GM12878 (cell line): ENCODE measurements at regions not wholly inside any gene's neighbourhood (a gene's known extent, or its start where the extent isn't known, plus 50 kb on each side); places are given as distances from the start of the nearest gene placed in this dataset.

ENCODE experiments used
- ATAC-seq: fragments of 200-7000 bp; cut with Tn5 transposase; 3 replicates; pipeline ENCODE4 v1.9.1; 2020; ENCODE audit warnings: mild to moderate bottlenecking, moderate library complexity
- BruUV-seq: library from RNA; stranded (reverse); fragments of 400-500 nt; replicated peaks from 2 replicates; lab custom pipeline; 2021; lab: Mats Ljungman, UMichigan
- CTCF ChIA-PET: fragments of 300-600 bp; sonication (Branson Sonifier 250); formaldehyde crosslinking; extraction: SDS; loops from one replicate; lab custom pipeline; 2021; ENCODE audit warnings: inconsistent platforms; lab: Yijun Ruan, JAX
- POLR2A ChIA-PET: fragments of 350-600 bp; formaldehyde crosslinking; extraction: SDS; loops from one replicate; lab custom pipeline; 2021; ENCODE audit warnings: inconsistent platforms; lab: Charles Lee
- RAD21 ChIA-PET: fragments of 300-600 bp; sonication (Branson Sonifier 250); formaldehyde crosslinking; loops from one replicate; lab custom pipeline; 2023; ENCODE audit warnings: antibody characterized with exemption; ENCODE audit not compliant: unreplicated experiment; lab: Charles Lee
- SMC1A ChIA-PET: fragments of 300-600 bp; sonication (Branson Sonifier 250); formaldehyde crosslinking; loops from one replicate; lab custom pipeline; 2023; ENCODE audit not compliant: unreplicated experiment, uncharacterized antibody; lab: Charles Lee
- DNase-seq: peaks from one replicate; pipeline ENCODE4 v3.0.0-alpha.2; 2011; ENCODE audit warnings: low read depth, low spot score
- FAIRE-seq: peaks from 3 replicates; lab custom pipeline; 2011; peaks lifted over from hg19 to GRCh38; lab: Jason Lieb, UNC
- H2AFZ ChIP-seq: 2 replicates; pipeline ENCODE4 v1.6.0; 2011; ENCODE audit warnings: low read depth, low read length, control low read depth; ENCODE audit not compliant: control insufficient read depth
- H3K27ac ChIP-seq: 2 replicates; pipeline ENCODE4 v1.5.1; 2011; ENCODE audit warnings: control low read depth; ENCODE audit not compliant: control insufficient read depth, insufficient read depth
- H3K27me3 ChIP-seq, 2 experiments: replicated peaks in 1 of 2; 2 replicates each; pipeline versions ENCODE4 v1.6.0 to v1.6.1; 2011; ENCODE audit warnings: low read length in 1 of 2; ENCODE audit not compliant: control insufficient read depth in 2 of 2, insufficient read depth in 2 of 2
- H3K36me3 ChIP-seq, 2 experiments: 2 replicates each; pipeline ENCODE4 v1.5.1; 2011; ENCODE audit warnings: low read length in 1 of 2; ENCODE audit not compliant: control insufficient read depth in 2 of 2, insufficient read depth in 2 of 2
- H3K4me1 ChIP-seq: 2 replicates; pipeline ENCODE4 v1.6.1; 2011; ENCODE audit warnings: mild to moderate bottlenecking, low read length, moderate library complexity, mixed read lengths; ENCODE audit not compliant: control insufficient read depth, insufficient read depth
- H3K4me2 ChIP-seq: 2 replicates; pipeline ENCODE4 v1.6.0; 2011; ENCODE audit warnings: control low read depth; ENCODE audit not compliant: control insufficient read depth, insufficient read depth
- H3K4me3 ChIP-seq: fragments of 200-600 bp; sonication (generic); 2 replicates; pipeline ENCODE4 v1.5.1; 2016
- H3K79me2 ChIP-seq: 2 replicates; pipeline ENCODE4 v1.6.0; 2011; ENCODE audit warnings: low read length; ENCODE audit not compliant: control insufficient read depth, insufficient read depth
- H3K9ac ChIP-seq: 2 replicates; pipeline ENCODE4 v1.8.0; 2011; ENCODE audit warnings: low read length, control low read depth, mixed read lengths; ENCODE audit not compliant: control insufficient read depth, insufficient read depth
- H3K9me3 ChIP-seq: replicated peaks from 3 replicates; pipeline ENCODE4 v1.5.1; 2011; ENCODE audit warnings: mild to moderate bottlenecking, low read length; ENCODE audit not compliant: control insufficient read depth, insufficient read depth
- H4K20me1 ChIP-seq: 2 replicates; pipeline ENCODE4 v1.6.0; 2011; ENCODE audit not compliant: control insufficient read depth, insufficient read depth
- CEBPZ ChIP-seq: fragments of 150-350 bp; IDR thresholded peaks from 2 replicates; pipeline ENCODE4 v1.6.1; 2016; ENCODE audit warnings: low read depth, low read length
- ESRRA ChIP-seq: IDR thresholded peaks from 2 replicates; pipeline ENCODE4 v1.6.1; 2012; ENCODE audit warnings: mild to moderate bottlenecking, low read length, improper control_type of control experiment
- ETV6 ChIP-seq, 2 experiments: fragments of 450-650 bp in 1 of 2; IDR thresholded peaks in 1 of 2; conservative IDR thresholded peaks in 1 of 2; 2 replicates each; pipeline ENCODE4 v1.6.1; 2014; ENCODE audit warnings: antibody characterized with exemption in 1 of 2, borderline replicate concordance in 1 of 2, low read depth in 1 of 2, mild to moderate bottlenecking in 1 of 2, moderate library complexity in 1 of 2
- EZH2 ChIP-seq: IDR thresholded peaks from 2 replicates; pipeline ENCODE4 v1.6.1; 2012; ENCODE audit warnings: low read depth, mild to moderate bottlenecking, control low read depth, inconsistent platforms, low read length, borderline replicate concordance; ENCODE audit not compliant: control insufficient read depth
- IRF4 ChIP-seq: IDR thresholded peaks from 2 replicates; pipeline ENCODE4 v1.6.1; 2011; ENCODE audit warnings: low read depth, low read length
- NFIC ChIP-seq: IDR thresholded peaks from 2 replicates; pipeline ENCODE4 v1.6.1; 2012; ENCODE audit warnings: low read depth, mild to moderate bottlenecking, inconsistent platforms, low read length, moderate library complexity
- RUNX3 ChIP-seq: IDR thresholded peaks from 2 replicates; pipeline ENCODE4 v1.6.1; 2012; ENCODE audit warnings: low read length, inconsistent platforms
- SIX5 ChIP-seq: IDR thresholded peaks from 2 replicates; pipeline ENCODE4 v1.6.1; 2011; ENCODE audit warnings: mild to moderate bottlenecking, low read depth, low read length, moderate library complexity; ENCODE audit not compliant: severe bottlenecking
- TCF7 ChIP-seq: IDR thresholded peaks from 2 replicates; pipeline ENCODE4 v1.6.1; 2014; ENCODE audit warnings: antibody characterized with exemption, borderline replicate concordance
- USF1 ChIP-seq: IDR thresholded peaks from 2 replicates; pipeline ENCODE4 v1.6.1; 2011; ENCODE audit warnings: borderline replicate concordance, low read depth, mild to moderate bottlenecking, moderate library complexity, mixed read lengths, low read length; ENCODE audit not compliant: insufficient read depth; ENCODE audit errors: extremely low read length
- ZBTB11 ChIP-seq: fragments of 450-650 bp; formaldehyde crosslinking; IDR thresholded peaks from 2 replicates; pipeline ENCODE4 v1.5.0; 2022; ENCODE audit warnings: mild to moderate bottlenecking, missing genetic modification characterization
- WGBS: methylation state at CpG from one replicate; pipeline ENCODE4 v1.1.6; 2016; ENCODE audit warnings: low lambda C conversion rate; ENCODE audit not compliant: insufficient replicate concordance, insufficient coverage; ENCODE audit errors: missing lambda C conversion rate; 5-methylcytosine and 5-hydroxymethylcytosine counted together
- in situ Hi-C: fragments of 300-500 bp; cut with MboI; formaldehyde crosslinking; loops from 9 replicates; pipeline ENCODE4 v1.14.3; 2018; ENCODE audit warnings: mixed read lengths
- intact Hi-C: fragments of 100-400 bp; cut with micrococcal nuclease; formaldehyde crosslinking; loops from one replicate; pipeline ENCODE4 v1.14.2; 2022; ENCODE audit not compliant: unreplicated experiment
- TF ChIP-seq, protein P1 (sequence below): fragments of 450-650 bp; IDR thresholded peaks from 2 replicates; pipeline ENCODE4 v1.6.1; 2017; ENCODE audit warnings: mild to moderate bottlenecking
- TF ChIP-seq, protein P2 (sequence below): IDR thresholded peaks from 2 replicates; pipeline ENCODE4 v1.6.1; 2012; ENCODE audit warnings: low read length, inconsistent platforms

DNA sequence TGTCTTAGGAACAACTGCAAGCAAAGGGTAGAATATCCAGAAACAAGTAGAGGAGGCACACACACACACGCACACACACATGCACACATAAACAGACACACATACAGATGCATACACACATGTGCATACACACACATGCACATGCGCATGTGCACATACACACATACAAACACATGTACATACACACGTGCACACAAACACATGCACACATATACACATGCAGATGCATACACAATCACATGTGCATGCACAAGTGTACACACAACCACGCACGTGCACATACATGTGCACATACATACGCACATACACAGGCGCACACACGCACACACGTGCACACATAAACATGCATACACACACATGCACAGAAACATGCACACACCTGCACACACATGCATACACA lies 206.5 kb upstream of the OPRM1 start:
- RAD21 ChIA-PET: no interaction called here
- Histone ChIP-seq H3K9ac (no peak overlapping the region), H3K4me1 (no peaks in the 10 kb centered on the region), H3K4me2 (no peak overlapping the region), H3K9me3 (no peaks in the 10 kb centered on the region), H3K4me3 (no peak overlapping the region), H3K36me3 (no peaks in the 10 kb centered on the region), H3K79me2 (no peaks in the 10 kb centered on the region), H4K20me1 (no peaks in the 10 kb centered on the region), H2AFZ (no peak overlapping the region), H3K27ac (no peak overlapping the region), H3K27me3 (no peaks in the 10 kb centered on the region)
- no peak for DNase-seq
- FAIRE-seq: no peak
- CTCF ChIA-PET: no interaction called here
- in situ Hi-C loops (no loop called here), intact Hi-C loops (no loop called here)
- POLR2A ChIA-PET: no interaction called here
- no TSS peak for BruUV-seq
- no peak for ATAC-seq
- SMC1A ChIA-PET: no interaction called here
- WGBS: 65% methylated on average over 9 of the region's 9 CpGs
- no peak for TF ChIP-seq SIX5
- TF ChIP-seq TCF7: no peak
- TF ChIP-seq, protein P1, sequence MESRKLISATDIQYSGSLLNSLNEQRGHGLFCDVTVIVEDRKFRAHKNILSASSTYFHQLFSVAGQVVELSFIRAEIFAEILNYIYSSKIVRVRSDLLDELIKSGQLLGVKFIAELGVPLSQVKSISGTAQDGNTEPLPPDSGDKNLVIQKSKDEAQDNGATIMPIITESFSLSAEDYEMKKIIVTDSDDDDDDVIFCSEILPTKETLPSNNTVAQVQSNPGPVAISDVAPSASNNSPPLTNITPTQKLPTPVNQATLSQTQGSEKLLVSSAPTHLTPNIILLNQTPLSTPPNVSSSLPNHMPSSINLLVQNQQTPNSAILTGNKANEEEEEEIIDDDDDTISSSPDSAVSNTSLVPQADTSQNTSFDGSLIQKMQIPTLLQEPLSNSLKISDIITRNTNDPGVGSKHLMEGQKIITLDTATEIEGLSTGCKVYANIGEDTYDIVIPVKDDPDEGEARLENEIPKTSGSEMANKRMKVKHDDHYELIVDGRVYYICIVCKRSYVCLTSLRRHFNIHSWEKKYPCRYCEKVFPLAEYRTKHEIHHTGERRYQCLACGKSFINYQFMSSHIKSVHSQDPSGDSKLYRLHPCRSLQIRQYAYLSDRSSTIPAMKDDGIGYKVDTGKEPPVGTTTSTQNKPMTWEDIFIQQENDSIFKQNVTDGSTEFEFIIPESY: no peak
- TF ChIP-seq USF1: no peak
- TF ChIP-seq IRF4: no peak
- TF ChIP-seq ETV6 (conservative IDR thresholded peaks at IDR 0.05 in 1 of 2, IDR thresholded peaks at IDR 0.05 in 1 of 2; ENCODE audit: borderline replicate concordance in 1 of 2, low read depth in 1 of 2): no peak
- no peak for TF ChIP-seq CEBPZ
- no peak for TF ChIP-seq NFIC
- no peak for TF ChIP-seq ZBTB11
- TF ChIP-seq RUNX3: no peak
- TF ChIP-seq ESRRA: no peak
- TF ChIP-seq, protein P2, sequence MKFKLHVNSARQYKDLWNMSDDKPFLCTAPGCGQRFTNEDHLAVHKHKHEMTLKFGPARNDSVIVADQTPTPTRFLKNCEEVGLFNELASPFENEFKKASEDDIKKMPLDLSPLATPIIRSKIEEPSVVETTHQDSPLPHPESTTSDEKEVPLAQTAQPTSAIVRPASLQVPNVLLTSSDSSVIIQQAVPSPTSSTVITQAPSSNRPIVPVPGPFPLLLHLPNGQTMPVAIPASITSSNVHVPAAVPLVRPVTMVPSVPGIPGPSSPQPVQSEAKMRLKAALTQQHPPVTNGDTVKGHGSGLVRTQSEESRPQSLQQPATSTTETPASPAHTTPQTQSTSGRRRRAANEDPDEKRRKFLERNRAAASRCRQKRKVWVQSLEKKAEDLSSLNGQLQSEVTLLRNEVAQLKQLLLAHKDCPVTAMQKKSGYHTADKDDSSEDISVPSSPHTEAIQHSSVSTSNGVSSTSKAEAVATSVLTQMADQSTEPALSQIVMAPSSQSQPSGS: no peak
- no peak for TF ChIP-seq EZH2
